Testis (tissue), 2 donors: ENCODE measurements at regions not wholly inside any gene's neighbourhood (a gene's known extent, or its start where the extent isn't known, plus 50 kb on each side); places are given as distances from the start of the nearest gene placed in this dataset.

Experiments used
- CTCF ChIP-seq, 3 experiments: fragments of 450-650 bp in 2 of 3; fragments of 200-600 bp in 1 of 3; sonication (generic) in 1 of 3; IDR thresholded peaks; one replicate each; pipeline ENCODE4 v1.5.1; 2016 to 2019; ENCODE audit warnings: antibody characterized with exemption in 3 of 3, mild to moderate bottlenecking in 2 of 3, moderate library complexity in 1 of 3
- POLR2A ChIP-seq: fragments of 450-650 bp; IDR thresholded peaks from one replicate; pipeline ENCODE4 v1.6.1; 2017; ENCODE audit warnings: antibody characterized with exemption, mild to moderate bottlenecking, moderate library complexity

DNA sequence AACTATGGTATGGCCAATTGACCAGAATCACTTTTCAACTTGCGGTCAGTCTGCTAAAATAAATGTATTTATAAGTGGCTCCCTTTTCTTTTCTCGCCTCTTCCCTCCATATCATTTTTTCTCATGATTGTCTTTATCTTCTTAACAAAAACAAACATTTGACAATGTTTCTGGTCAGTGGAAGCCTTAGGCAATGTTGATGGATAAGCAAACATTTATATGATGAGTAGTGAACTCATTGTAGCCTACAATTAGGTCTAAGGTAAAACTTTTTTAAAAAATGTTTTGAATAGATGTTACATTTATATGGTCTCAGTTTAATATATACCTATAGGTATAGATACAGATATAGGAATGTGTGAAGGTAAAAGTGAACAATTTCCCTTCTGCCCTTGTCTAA, 355.4 kb downstream of the MFSD1 start:
- no peak for TF ChIP-seq CTCF (IDR thresholded peaks at IDR 0.05)
- no peak for TF ChIP-seq POLR2A
